CD14-positive monocyte (primary cell): ENCODE measurements at regions not wholly inside any gene's neighbourhood (a gene's known extent, or its start where the extent isn't known, plus 50 kb on each side); places are given as distances from the start of the nearest gene placed in this dataset.
A peak's percentile ranks its signal among the peaks of the same experiment; 100 is the strongest.

Source experiments
- DNase-seq, 3 donors: peaks; one replicate each; pipeline ENCODE4 v3.0.0-alpha.2; 2011 to 2022
- H2AFZ ChIP-seq: 2 replicates; pipeline ENCODE4 v1.6.0; 2012; ENCODE audit warnings: mild to moderate bottlenecking, low read depth, low read length, inconsistent platforms; ENCODE audit not compliant: insufficient read depth, poor library complexity, severe bottlenecking
- H3K27ac ChIP-seq, 2 donors: 1 replicate in 1 of 2; 2 replicates in 1 of 2; pipeline ENCODE4 v1.5.1; 2012 to 2013; ENCODE audit warnings: low read length in 2 of 2, control low read depth in 1 of 2, inconsistent platforms in 1 of 2, low read depth in 1 of 2, mild to moderate bottlenecking in 1 of 2
- H3K27me3 ChIP-seq, 2 donors: one replicate each; pipeline versions ENCODE4 v1.6.0 to v1.6.1; 2011 to 2013; ENCODE audit warnings: low read length in 2 of 2; ENCODE audit not compliant: control insufficient read depth in 2 of 2, insufficient read depth in 2 of 2
- H3K36me3 ChIP-seq, 2 donors: replicated peaks in 1 of 2; 1 replicate in 1 of 2; 2 replicates in 1 of 2; pipeline versions ENCODE4 v1.5.1 to v1.6.1; 2012 to 2013; ENCODE audit warnings: low read length in 2 of 2, control low read depth in 1 of 2, inconsistent platforms in 1 of 2, mild to moderate bottlenecking in 1 of 2; ENCODE audit not compliant: insufficient read depth in 2 of 2, control insufficient read depth in 1 of 2
- H3K4me1 ChIP-seq, 2 donors: 1 replicate in 1 of 2; 2 replicates in 1 of 2; pipeline versions ENCODE4 v1.5.1 to v1.6.1; 2012 to 2013; ENCODE audit warnings: low read length in 2 of 2, control low read depth in 1 of 2, inconsistent platforms in 1 of 2, mild to moderate bottlenecking in 1 of 2, moderate library complexity in 1 of 2; ENCODE audit not compliant: insufficient read depth in 2 of 2, control insufficient read depth in 1 of 2
- H3K4me2 ChIP-seq: replicated peaks from 2 replicates; pipeline ENCODE3; 2012; ENCODE audit warnings: low read length, moderate library complexity, mild to moderate bottlenecking; ENCODE audit not compliant: poor library complexity, severe bottlenecking; ENCODE audit errors: extremely low read depth
- H3K4me3 ChIP-seq, 3 experiments: fragments of 200-600 bp in 1 of 3; sonication (generic) in 1 of 3; replicated peaks in 1 of 3; 1 replicate in 2 of 3; 2 replicates in 1 of 3; pipeline ENCODE4 v1.5.1; 2011 to 2013; ENCODE audit warnings: low read length in 3 of 3, mild to moderate bottlenecking in 3 of 3, control low read depth in 2 of 3, low read depth in 2 of 3, inconsistent platforms in 1 of 3, moderate library complexity in 1 of 3
- H3K79me2 ChIP-seq: 2 replicates; pipeline ENCODE4 v1.6.0; 2012; ENCODE audit warnings: mild to moderate bottlenecking, control low read depth, inconsistent platforms, low read length, moderate library complexity; ENCODE audit not compliant: insufficient read depth
- H3K9ac ChIP-seq: 2 replicates; pipeline ENCODE4 v1.6.0; 2017; ENCODE audit warnings: low read length, mild to moderate bottlenecking; ENCODE audit not compliant: insufficient read depth, poor library complexity, severe bottlenecking
- H3K9me3 ChIP-seq, 2 donors: replicated peaks in 1 of 2; 1 replicate in 1 of 2; 2 replicates in 1 of 2; pipeline versions ENCODE4 v1.5.1 to v1.6.1; 2012 to 2013; ENCODE audit warnings: low read length in 2 of 2, control low read depth in 1 of 2; ENCODE audit not compliant: control insufficient read depth in 1 of 2, insufficient read depth in 1 of 2
- H4K20me1 ChIP-seq: 2 replicates; pipeline ENCODE4 v1.6.0; 2012; ENCODE audit warnings: mild to moderate bottlenecking, low read length, control low read depth, moderate library complexity; ENCODE audit not compliant: insufficient read depth
- H3K27ac Mint-ChIP-seq, 7 donors: one replicate each; pipeline ENCODE4 v1.8.0; 2020; ENCODE audit warnings: mild to moderate bottlenecking in 7 of 7, mixed read lengths in 7 of 7, moderate library complexity in 6 of 7, inconsistent platforms in 2 of 7
- H3K27me3 Mint-ChIP-seq, 3 donors: one replicate each; pipeline ENCODE4 v1.8.0; 2021 to 2022; ENCODE audit warnings: low read depth in 3 of 3, mild to moderate bottlenecking in 3 of 3, mixed read lengths in 3 of 3, moderate library complexity in 3 of 3, inconsistent platforms in 1 of 3
- H3K36me3 Mint-ChIP-seq, 2 donors: one replicate each; pipeline ENCODE4 v1.8.0; 2020; ENCODE audit warnings: mixed read lengths in 2 of 2, inconsistent platforms in 1 of 2, mild to moderate bottlenecking in 1 of 2
- H3K4me1 Mint-ChIP-seq: one replicate; pipeline ENCODE4 v1.8.0; 2020; ENCODE audit warnings: mild to moderate bottlenecking, mixed read lengths
- H3K4me3 Mint-ChIP-seq, 2 donors: one replicate each; pipeline ENCODE4 v1.8.0; 2020; ENCODE audit warnings: mild to moderate bottlenecking in 2 of 2, mixed read lengths in 2 of 2, moderate library complexity in 1 of 2
- H3K9me3 Mint-ChIP-seq, 7 donors: one replicate each; pipeline ENCODE4 v1.8.0; 2020 to 2022; ENCODE audit warnings: mixed read lengths in 7 of 7, mild to moderate bottlenecking in 6 of 7, moderate library complexity in 6 of 7, inconsistent platforms in 2 of 7
- CTCF ChIP-seq: fragments of 200-600 bp; IDR thresholded peaks from one replicate; pipeline ENCODE4 v1.8.0; 2022; ENCODE audit warnings: antibody characterized with exemption, mild to moderate bottlenecking
- WGBS: methylation state at CpG from one replicate; pipeline ENCODE4 v1.1.5; 2013; ENCODE audit warnings: missing lambda C conversion rate; ENCODE audit not compliant: insufficient coverage; 5-methylcytosine and 5-hydroxymethylcytosine counted together
- intact Hi-C, 2 donors: fragments of 100-400 bp; cut with micrococcal nuclease; formaldehyde crosslinking; loops; one replicate each; pipeline versions ENCODE4 v1.15.0 to v1.15.1; 2023

- no peak overlapping the region for H3K9ac ChIP-seq
- no peaks in the 10 kb centered on the region for H3K79me2 ChIP-seq
- peaks cover 0 to 2% (median 0%) of the 10 kb centered on the region in 3 donors for H3K27me3 Mint-ChIP-seq
- no peaks in the 10 kb centered on the region for H3K36me3 ChIP-seq
- H2AFZ ChIP-seq = no peak overlapping the region
- intact Hi-C loops = no loop called here
- H3K4me2 ChIP-seq = no peak overlapping the region
- no peak for TF ChIP-seq CTCF
- no peaks in the 10 kb centered on the region for H3K4me1 Mint-ChIP-seq
- no peaks in the 10 kb centered on the region for H3K27me3 ChIP-seq
- H3K9me3 ChIP-seq = peaks cover 0 to 6% of the 10 kb centered on the region in 2 donors
- peaks cover 1 to 10% (median 3%) of the 10 kb centered on the region in 7 donors for H3K9me3 Mint-ChIP-seq
- no peak overlapping the region for H3K4me3 ChIP-seq
- no peaks in the 10 kb centered on the region for H3K36me3 Mint-ChIP-seq
- H4K20me1 ChIP-seq = no peaks in the 10 kb centered on the region
- H3K4me1 ChIP-seq = no peaks in the 10 kb centered on the region
- no peak overlapping the region for H3K4me3 Mint-ChIP-seq
- no peak overlapping the region for H3K27ac ChIP-seq
- DNase-seq = no peak
- peak overlapping the region in 1 of 7 donors; percentile 50 for H3K27ac Mint-ChIP-seq
Measured at GRCh38 chr13:62964522-62964921, 1548.9 kb upstream of the PCDH20 start.

DNA sequence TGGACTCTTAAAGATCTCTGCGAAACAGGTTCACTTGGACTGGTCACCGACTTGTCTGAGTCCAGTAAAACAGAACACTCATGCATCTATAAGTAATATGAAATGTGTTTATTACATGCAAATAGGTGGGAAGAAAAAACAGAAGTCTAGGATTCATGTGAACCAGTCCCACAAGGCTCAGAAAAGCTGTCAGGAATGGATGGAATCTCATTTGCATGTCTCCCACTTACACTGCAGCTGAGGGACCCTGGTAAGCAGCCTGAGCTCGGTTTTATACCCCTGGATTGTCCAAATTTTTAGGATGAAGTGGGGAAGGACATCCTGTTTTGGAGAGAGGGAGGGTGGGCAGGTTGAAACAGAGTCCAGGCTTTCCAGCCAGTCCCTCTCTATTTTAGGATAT is 1545.1 kb upstream of the PCDH20 start:
- no peaks in the 10 kb centered on the region for H4K20me1 ChIP-seq
- Mint-ChIP-seq H3K9me3 (peaks cover 0 to 10% (median 3%) of the 10 kb centered on the region in 7 donors), H3K36me3 (no peaks in the 10 kb centered on the region), H3K4me3 (no peak overlapping the region), H3K27me3 (peaks cover 0 to 2% (median 0%) of the 10 kb centered on the region in 3 donors), H3K27ac (no peak overlapping the region), H3K4me1 (no peaks in the 10 kb centered on the region)
- H3K4me1 ChIP-seq = no peaks in the 10 kb centered on the region
- no peak for DNase-seq
- WGBS = no CpG with 5 or more reads among the region's 3 CpGs
- intact Hi-C loops = no loop called here
- TF ChIP-seq CTCF = no peak
- H3K9me3 ChIP-seq = peaks cover 0 to 6% of the 10 kb centered on the region in 2 donors
- no peak overlapping the region for H3K9ac ChIP-seq
- H3K4me2 ChIP-seq = no peak overlapping the region
- H3K4me3 ChIP-seq = no peak overlapping the region
- no peak overlapping the region for H3K27ac ChIP-seq
- no peaks in the 10 kb centered on the region for H3K79me2 ChIP-seq
- no peak overlapping the region for H2AFZ ChIP-seq
- no peaks in the 10 kb centered on the region for H3K27me3 ChIP-seq
- no peaks in the 10 kb centered on the region for H3K36me3 ChIP-seq
